GM19025 (cell line): ENCODE measurements at regions not wholly inside any gene's neighbourhood (a gene's known extent, or its start where the extent isn't known, plus 50 kb on each side); places are given as distances from the start of the nearest gene placed in this dataset.
"Not testable (repeated sequence)": the region's sequence is repeated elsewhere in the genome, so short reads cannot be mapped to it uniquely, and the experiment has no call there.

ENCODE experiments used
- ATAC-seq: cut with Tn5 transposase; IDR thresholded peaks from one replicate; pipeline ENCODE4 v1.9.1; 2021; ENCODE audit warnings: mild to moderate bottlenecking, low read depth, moderate library complexity; ENCODE audit not compliant: unreplicated experiment

DNA sequence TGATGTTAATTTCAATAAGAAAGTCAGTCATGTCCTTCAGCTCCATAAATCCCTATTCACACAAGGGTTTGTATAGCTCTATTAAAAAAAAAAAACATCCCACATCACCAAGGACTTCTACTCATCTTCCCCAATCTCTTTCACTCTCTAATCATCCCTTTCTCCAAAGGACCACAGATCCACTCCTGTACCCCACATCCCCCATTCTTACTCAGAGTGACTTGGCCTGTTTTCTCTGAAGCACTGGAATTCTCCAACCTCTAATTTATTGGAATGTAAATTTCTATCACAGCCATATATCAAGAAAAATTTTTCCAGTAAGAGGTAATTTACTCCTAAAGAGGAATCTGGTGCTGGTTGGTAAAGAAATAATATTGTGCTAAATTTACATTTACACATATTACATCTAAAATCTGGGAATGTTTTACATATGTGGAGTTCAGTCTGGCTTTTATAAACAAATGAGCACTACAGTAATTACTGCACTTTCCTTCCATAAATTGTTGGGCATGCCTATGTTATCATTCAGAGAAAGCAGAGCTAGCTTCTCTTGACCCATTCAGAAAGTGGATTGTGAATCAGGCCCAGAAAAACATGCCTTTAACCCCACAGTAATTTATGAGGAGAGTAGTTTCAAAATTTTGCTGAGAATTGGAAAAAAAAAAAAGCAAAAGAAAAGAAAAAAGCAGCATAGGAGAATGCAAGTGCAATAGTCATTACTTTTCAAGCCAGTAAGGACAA lies 399.5 kb upstream of the TNC start:
- no peak for ATAC-seq

DNA sequence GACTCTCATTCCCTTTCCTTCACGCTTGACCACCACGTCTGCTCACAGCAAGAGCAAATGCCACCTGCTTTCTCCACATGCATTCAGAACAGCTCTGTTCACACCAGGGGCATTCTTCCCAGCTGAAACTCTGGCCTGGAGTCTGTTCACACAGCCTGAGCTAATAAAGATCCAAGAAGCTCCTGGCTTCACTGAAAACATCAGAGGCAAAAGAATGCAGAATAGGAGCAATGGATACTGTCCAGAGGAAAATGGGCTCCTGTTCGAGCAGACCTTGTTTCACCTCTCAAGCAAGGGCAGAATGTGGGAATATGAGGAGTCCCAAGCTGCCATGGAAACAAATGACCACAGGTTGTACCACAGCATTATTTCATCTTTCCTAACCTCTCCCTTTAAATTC lies 402.7 kb upstream of the TNC start:
- ATAC-seq, result no peak

DNA sequence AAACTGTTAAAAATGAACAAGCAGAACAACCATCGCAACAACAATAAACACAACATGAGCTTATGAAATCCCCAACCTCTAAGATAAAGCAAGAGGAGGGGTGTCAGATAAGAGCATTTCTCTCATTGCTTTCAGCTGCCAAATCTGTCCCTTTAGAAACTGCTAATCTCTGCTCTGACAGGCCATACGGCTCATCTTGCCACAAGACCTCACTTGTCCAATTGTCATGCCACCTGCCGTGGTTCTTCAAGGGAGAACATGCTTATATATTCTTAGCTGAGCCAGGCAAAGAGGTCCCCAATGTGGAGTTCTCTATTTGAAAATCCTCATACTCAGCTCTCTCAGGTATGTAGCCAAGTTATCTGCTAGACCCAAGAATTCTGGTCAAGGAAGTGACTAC lies 405.0 kb upstream of the TNC start:
- no peak for ATAC-seq

DNA sequence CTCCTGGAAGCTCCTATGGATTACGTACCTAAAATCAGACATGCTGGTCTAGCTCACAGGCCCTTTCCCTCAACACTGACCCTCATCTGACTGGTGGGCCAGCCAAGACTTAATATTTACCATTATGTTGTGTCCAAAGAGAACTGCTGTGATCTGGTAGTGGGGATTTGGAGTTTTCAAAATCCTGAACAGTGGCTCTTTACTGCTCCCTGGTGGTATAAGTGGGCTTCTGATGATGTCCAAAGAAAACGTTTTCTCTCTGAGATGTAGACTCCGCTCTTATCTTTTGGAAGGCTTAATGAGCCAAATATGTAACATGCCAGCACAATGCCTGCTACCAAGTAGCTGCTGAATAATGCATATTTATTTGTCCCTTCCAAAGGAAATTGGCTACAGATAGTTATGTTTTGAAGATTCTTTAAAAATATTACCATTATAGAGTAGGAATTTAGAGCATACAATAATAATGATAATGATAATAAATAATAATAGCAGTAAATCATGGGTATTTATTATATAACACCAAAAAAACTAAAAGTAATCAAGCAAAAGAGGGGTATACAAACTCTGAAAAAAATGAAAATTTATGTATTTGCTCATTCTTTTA lies 406.6 kb upstream of the TNC start:
- ATAC-seq, result no peak

DNA sequence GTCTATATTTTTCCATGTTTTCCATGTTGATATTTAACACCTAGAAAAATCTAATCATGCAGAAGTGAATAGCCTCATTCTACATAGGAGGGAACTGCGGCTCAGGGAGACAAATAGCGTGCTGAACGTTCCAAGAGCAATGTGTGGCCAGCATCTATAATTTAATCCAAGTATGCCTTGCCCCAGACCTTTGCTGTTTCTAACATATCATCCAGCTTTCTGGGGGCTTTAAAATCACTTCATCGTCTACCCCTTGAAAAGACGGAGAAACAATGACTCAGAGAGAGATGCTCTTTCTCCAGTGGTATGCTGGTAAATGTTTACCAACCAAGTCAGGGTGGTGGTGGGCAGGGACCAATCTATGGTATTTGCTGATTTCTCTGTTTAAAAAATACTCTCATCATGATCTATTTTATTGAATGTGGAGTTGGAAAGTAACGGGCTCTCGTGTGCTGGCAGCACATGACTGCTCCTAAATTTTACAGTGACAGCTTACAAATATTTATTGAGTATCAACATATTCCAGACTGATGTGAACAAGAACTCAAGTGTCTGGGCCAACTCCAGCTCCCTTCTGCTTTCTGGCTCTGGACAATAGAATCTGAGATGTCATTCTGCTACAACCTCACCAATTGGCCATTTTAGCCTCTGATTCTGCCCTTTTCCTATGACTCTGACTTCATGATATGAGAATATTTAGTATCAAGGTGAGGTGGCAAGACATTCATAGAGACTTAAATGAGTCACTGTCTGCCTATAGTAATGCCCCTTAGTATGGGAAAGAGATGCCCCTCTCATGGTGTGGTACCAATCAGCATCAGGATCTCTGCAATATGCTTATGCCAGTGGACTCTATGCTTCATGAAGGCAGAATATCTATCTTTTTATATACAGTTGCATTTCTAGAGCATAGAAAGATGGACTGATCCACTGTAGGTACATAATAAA lies 407.4 kb upstream of the TNC start:
- no peak for ATAC-seq

DNA sequence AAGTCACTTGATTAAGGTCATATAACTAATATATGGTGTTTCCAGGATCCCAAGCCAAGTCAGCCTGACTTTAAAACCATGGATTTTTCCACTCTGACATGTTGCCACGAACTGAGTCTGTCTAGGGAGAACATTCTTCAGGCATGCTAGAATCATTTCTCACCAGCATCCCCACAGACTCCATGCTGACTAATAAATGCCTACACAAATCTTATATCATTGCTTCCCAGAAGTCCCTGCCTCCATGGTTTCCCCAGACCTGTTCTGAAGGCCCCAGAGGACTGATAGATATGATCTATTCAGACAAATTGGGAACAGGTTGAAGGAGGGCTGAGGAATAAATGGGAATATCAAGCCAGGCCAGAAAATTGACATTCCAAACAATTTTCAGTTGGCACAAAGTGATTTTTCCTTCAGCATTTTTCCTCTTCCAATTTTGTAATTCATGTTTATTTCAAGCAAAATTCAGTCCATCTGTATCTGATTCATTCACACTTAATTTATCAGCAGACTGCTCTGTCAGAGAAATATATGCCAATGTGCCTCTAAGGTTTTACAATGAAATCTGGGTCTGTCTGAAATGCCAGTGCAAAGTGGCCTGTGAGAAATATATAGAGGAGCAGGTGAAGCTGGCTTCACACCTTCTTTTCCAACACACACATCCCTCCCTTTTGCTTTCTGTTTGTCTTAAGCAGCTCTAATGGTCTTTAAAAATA lies 413.6 kb upstream of the TNC start:
- ATAC-seq, result no peak

DNA sequence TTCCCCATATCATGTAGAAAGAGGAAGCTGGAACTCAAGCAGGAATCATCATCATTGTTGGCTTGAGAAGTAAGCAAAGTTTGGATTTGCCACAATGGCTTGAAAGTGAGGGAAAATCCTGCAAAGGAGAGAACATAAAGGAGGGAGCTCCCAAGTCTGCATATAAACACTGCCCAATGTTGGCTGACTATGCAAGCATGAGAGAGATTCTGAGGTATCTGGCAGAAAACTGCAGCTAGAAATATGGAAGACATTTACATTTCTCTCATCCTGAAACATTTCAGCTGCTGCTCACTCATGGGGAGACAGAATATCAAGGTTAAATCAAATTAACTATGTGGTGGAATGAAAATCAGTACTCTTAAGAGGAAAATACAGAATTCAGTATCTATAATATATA lies 415.6 kb upstream of the TNC start:
- ATAC-seq, result no peak

DNA sequence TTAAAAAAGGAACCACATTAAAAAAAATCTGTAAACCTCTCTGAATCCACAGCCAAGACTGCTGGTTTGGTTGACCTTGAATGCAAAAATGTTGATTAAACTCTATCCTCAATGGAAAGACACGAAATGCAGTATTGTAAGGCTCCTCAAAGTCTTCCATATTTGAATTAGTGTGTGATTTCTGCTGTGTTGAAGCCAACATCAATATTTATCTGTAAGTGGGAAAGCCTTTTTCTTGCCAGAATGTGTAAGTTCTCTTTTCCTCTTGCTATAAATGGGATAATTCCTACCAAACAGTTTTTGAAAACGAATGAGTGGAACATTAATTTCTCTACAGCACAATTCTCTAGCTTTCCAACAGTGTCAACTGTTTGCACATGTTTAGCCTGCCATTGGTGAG lies 422.1 kb upstream of the TNC start:
- ATAC-seq, result no peak

DNA sequence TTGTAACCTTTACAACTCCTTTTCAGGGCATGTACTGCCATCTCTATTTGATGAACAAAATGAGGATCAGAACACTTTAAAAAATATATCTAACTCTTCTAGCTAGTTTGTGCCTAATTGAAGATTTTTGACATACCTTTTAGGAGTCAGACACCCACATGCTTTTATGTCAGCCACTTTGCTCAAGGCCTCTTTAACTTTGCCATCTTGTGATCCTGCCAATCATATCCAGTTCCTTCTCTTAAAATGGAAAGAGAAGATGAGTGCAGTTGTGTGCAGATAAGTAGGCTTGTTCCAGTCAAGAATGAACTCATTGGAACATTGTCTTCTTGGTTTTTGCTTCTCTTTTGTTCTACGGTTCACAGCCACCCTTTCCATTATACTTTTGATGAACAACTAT lies 425.6 kb upstream of the TNC start:
- ATAC-seq, result no peak

DNA sequence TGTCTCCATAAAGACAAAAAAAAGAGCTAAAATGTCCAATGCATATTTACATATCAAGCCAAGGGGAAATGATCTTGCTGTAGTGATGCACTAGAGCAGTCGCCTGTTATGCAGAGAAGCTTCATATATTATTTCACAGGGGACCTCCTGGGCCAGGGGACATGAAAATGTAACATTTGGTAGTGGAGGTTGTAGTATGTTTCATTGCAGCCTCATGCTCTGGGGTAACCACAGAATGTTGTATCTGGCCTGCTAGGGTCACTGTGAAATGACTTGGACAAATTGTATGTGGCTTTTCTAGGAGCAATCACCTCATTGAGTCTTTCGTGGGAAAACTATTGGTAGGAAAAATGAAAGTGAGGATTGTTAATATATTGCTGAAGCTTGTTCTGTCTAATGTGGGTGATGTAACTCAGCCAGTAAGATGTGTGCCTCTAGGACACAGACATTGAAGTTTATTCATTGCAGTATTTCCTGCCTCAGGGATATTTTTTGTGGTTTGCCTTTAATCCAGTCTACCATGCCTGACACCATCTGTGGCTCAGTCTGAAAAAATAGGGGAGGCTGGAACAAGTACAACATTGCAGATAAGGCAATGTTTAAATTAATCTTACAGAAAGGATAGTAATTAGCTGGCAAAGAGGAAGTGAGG lies 430.8 kb upstream of the TNC start:
- ATAC-seq, result no peak

DNA sequence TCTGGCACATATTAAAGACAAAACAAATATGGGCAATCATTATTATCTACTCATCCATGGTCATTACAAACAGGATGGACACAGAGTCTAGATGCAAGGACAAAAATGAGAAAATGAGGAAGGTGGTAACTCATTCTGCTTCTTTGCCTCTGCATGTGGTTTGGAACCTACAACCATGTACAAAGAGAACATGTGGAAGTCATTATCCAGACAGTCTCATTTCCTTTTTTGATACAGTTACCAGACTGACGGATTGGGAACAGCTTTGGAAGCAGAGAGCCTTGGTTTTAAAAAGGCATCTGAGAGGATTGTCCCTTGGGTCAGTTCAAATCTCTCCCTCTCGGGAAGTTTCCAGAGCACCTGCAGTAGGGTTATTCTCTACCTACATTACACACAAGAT lies 433.4 kb upstream of the TNC start:
- ATAC-seq, result no peak

DNA sequence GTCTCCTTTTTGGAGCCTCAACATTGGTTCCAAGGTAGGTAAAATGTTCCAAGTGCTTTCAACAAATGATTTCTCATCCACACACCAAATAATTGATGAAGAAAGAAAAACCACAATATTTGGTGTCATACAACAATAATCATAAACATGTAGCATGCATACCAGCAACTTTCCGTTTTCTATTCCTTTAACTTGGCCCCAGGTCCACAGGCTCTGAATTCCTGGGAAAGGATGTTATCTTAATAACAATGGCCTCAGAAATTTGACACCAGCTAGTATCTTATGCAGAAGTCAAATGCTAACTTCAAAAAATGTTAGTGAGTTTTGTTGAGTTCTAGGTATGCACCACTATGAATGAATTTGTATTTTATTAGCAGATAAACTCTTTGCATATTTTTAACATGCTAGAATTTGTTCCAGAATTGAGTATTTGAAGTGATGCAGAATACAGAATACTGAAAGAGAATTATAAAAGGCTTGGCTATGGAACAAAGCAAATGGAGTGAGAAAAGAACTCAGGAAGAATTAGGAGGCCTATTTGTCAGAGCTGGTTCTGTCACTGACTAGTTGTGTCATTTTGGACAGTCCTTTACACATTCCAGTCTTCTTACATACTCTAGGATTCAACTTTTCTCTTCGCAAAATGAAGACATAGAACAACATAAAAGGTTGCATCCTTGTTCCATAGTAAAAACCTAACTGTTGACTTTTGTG lies 435.3 kb upstream of the TNC start:
- ATAC-seq, result no peak

DNA sequence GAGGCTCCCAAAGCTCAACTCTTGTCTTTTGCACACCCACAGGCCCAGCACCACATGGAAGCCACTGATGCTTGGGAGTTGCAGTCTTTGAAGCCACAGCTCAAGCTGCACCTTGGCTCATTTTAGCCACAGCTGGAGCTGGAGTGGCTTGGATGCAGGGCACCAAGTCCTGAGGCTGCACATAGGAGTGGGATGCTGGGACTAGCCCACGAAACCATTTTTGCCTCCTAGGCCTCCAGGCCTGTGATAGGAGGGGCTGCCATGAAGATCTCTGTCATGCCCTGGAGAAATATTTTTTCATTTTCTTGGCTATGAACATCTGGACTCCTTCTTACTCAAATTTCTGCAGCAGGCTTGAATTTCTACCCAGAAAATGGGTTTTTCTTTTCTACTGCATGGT lies 438.5 kb upstream of the TNC start:
- no peak for ATAC-seq

DNA sequence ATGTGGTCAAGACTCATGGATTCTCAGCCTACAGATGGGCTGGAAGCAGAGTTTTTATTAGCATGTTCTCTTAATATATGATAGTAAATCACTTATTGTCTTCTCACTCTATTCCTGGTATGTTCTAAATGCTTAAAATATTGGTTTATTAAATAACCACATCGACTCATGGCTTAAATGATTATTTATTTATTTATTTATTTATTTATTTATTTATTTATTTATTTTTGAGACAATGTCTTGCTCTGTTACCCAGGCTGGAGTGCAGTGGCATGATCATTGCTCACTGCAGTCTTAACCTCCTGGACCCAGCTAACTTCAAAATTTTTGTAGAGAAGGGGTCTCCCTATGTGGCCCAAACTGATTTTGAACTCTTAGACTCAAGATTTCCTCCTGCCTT lies 457.2 kb upstream of the TNC start:
- ATAC-seq, result no peak

DNA sequence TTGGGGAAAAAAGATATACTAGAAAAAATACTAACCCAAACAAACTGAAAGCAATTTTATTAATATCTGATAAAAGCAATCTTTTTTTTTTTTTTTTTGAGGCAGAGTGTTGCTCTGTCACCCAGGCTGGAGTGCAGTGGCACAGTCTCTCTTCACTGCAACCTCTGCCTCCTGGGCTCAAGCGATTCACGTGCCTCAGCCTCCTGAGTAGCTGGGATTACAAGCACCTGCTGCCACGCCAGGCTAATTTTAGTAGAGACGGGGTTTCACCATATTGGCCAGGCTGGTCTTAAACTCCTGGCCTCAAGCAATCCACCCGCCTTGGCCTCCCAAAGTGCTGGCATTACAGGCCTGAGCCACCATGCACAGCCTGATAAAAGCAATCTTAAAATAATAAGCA lies 467.5 kb upstream of the TNC start:
- not testable (repeated sequence) for ATAC-seq

DNA sequence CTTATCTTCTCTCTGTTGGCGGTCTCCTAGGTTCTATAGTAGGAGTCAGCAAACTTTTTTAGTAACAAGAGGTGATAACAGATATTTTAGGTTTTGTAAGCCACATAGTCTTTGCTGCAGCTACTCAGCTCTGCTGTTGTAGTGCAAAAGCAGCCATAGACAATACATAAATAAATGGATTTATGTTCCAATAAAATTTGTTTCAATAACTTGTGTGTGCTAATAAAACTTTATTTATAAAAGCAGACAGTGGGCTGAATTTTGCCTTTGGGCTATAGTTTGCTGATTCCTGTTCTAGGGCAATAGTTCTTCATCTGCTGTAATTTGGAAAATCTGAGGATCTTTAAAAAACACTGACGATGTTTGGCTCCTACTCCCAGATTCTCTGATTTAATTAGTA lies 469.4 kb upstream of the TNC start:
- no peak for ATAC-seq

DNA sequence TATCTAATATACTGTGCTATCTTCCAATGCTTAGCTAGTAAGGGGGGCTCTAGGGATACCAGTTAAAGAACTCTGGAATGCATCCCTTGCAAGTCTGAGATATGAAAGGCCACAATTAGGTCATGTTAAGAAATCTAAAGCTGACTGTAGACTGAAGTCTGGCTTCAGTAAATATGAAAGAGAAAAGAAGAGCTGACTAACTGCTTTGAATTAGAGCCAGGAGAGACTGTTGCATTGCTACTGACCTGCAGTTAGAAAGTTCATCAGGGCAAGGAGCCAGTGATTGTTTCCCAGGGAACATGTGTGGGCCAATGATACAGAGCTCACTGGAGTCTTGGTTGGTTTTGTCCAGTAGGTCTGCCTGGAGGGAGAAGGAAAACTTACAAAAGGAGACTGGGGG lies 472.1 kb upstream of the TNC start:
- ATAC-seq, result no peak

DNA sequence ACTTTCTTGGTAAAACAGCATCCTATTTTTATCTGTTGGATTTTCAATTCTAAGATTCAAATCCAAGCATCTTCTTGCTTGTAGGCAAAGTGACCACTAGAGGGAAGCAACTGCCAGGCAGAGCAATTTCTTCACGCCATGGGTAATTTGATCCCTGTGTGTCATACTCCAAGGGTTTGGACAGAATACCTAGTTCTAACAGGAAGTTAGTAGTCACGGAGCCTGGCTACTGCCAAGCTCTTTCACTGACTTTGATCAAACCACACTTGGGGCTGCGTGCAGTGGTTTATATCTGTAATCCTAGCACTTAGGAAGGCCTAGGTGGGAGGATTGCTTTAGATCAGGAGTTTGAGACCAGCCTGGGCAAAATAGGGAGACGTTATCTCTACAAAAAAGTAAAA lies 473.6 kb upstream of the TNC start:
- no peak for ATAC-seq

DNA sequence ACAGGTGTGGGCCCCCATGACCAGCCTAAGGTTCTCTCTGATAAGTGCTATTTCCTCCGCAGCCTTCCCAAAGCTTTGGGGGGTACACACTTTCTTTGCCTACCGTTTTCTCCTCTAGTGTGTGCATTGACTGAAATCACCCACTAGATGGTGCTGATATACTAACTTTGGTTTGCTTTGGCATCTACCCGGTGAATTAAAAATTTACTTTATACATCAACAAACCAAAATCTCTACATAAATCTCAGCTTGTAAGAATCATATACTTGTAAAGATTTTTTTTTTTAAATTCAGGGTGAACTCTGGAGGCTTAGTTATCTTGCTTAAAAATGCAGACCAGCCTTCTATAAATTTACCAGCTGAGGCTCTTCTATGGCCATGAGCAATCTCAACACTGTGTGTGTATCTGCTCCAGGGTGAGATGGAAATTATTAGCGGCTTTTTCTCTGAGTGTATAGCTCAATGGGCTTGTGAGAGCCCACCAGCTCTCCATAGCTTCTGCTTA lies 475.7 kb upstream of the TNC start:
- no peak for ATAC-seq

DNA sequence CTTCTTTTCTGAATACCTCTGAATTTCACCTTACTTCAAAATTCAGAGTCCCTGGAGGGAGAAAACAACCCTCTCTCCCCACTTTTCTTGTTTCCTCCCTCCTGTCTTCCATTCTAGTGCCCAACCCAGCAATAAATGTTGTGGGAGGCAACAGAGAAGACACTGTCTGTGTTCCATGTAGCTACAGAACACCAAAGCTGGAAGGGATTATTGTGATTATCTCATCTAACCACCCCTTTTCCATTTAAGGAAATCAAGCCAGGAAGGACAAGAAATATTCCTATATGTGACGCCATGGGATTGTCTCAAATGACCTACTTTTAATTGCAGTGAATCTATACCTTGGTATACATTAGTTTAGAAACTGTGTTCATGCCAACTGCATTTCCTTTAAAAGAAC lies 476.6 kb upstream of the TNC start:
- no peak for ATAC-seq
